Astrocyte (in vitro differentiated cells and primary cell): ENCODE measurements at regions not wholly inside any gene's neighbourhood (a gene's known extent, or its start where the extent isn't known, plus 50 kb on each side); places are given as distances from the start of the nearest gene placed in this dataset.

ENCODE experiments used
- DNase-seq: peaks from one replicate; pipeline ENCODE4 v3.0.0-alpha.2; 2010; ENCODE audit warnings: low read depth
- FAIRE-seq: peaks from 2 replicates; lab custom pipeline; 2011; peaks lifted over from hg19 to GRCh38; lab: Jason Lieb, UNC
- H2AFZ ChIP-seq: 2 replicates; pipeline ENCODE4 v1.6.0; 2012; ENCODE audit warnings: low read depth, low read length, inconsistent platforms
- H3K27ac ChIP-seq: 2 replicates; pipeline ENCODE4 v1.5.1; 2011; ENCODE audit warnings: low read depth, low read length, inconsistent platforms
- H3K27me3 ChIP-seq: 2 replicates; pipeline ENCODE4 v1.6.0; 2011; ENCODE audit warnings: low read length, inconsistent platforms; ENCODE audit not compliant: insufficient read depth
- H3K36me3 ChIP-seq: 2 replicates; pipeline ENCODE4 v1.5.1; 2011; ENCODE audit warnings: low read length, inconsistent platforms; ENCODE audit not compliant: insufficient read depth
- H3K4me1 ChIP-seq: 2 replicates; pipeline ENCODE4 v1.5.1; 2011; ENCODE audit warnings: low read length, inconsistent platforms; ENCODE audit not compliant: insufficient read depth
- H3K4me2 ChIP-seq: 2 replicates; pipeline ENCODE4 v1.6.0; 2012; ENCODE audit warnings: low read length, inconsistent platforms
- H3K4me3 ChIP-seq: 2 replicates; pipeline ENCODE4 v1.5.1; 2011; ENCODE audit warnings: low read depth, mild to moderate bottlenecking, low read length, inconsistent platforms; ENCODE audit not compliant: insufficient read depth
- H3K79me2 ChIP-seq: 2 replicates; pipeline ENCODE4 v1.6.0; 2012; ENCODE audit warnings: mild to moderate bottlenecking, low read length, inconsistent platforms; ENCODE audit not compliant: insufficient read depth
- H3K9ac ChIP-seq: 2 replicates; pipeline ENCODE4 v1.6.0; 2012; ENCODE audit warnings: mild to moderate bottlenecking, low read length, inconsistent platforms
- H3K9me3 ChIP-seq: 2 replicates; pipeline ENCODE4 v1.5.1; 2012; ENCODE audit warnings: low read depth, mild to moderate bottlenecking, low read length, inconsistent platforms; ENCODE audit not compliant: insufficient read depth
- H4K20me1 ChIP-seq: 2 replicates; pipeline ENCODE4 v1.6.0; 2012; ENCODE audit warnings: low read length, inconsistent platforms; ENCODE audit not compliant: insufficient read depth
- H3K27ac Mint-ChIP-seq: one replicate; pipeline ENCODE4 v1.8.0; 2021; ENCODE audit warnings: mild to moderate bottlenecking, mixed read lengths; ENCODE audit not compliant: unreplicated experiment
- H3K27me3 Mint-ChIP-seq: one replicate; pipeline ENCODE4 v1.8.0; 2021; ENCODE audit warnings: low read depth, mixed read lengths; ENCODE audit not compliant: unreplicated experiment
- H3K36me3 Mint-ChIP-seq: one replicate; pipeline ENCODE4 v1.8.0; 2021; ENCODE audit warnings: low read depth, mixed read lengths; ENCODE audit not compliant: unreplicated experiment
- H3K4me1 Mint-ChIP-seq: one replicate; pipeline ENCODE4 v1.8.0; 2021; ENCODE audit warnings: low read depth, mixed read lengths; ENCODE audit not compliant: unreplicated experiment
- H3K4me3 Mint-ChIP-seq: one replicate; pipeline ENCODE4 v1.8.0; 2021; ENCODE audit warnings: mild to moderate bottlenecking, moderate library complexity, mixed read lengths; ENCODE audit not compliant: unreplicated experiment
- H3K9me3 Mint-ChIP-seq: one replicate; pipeline ENCODE4 v1.8.0; 2021; ENCODE audit warnings: mild to moderate bottlenecking, mixed read lengths; ENCODE audit not compliant: unreplicated experiment
- EZH2 ChIP-seq: IDR thresholded peaks from 2 replicates; pipeline ENCODE4 v1.6.1; 2012; ENCODE audit warnings: mild to moderate bottlenecking, low read length, inconsistent platforms; ENCODE audit not compliant: insufficient read depth
- TF ChIP-seq, protein P1 (sequence below): IDR thresholded peaks from 2 replicates; pipeline ENCODE4 v1.5.1; 2011; ENCODE audit warnings: low read depth, mild to moderate bottlenecking, inconsistent platforms, low read length, moderate library complexity; ENCODE audit not compliant: insufficient read depth

DNA sequence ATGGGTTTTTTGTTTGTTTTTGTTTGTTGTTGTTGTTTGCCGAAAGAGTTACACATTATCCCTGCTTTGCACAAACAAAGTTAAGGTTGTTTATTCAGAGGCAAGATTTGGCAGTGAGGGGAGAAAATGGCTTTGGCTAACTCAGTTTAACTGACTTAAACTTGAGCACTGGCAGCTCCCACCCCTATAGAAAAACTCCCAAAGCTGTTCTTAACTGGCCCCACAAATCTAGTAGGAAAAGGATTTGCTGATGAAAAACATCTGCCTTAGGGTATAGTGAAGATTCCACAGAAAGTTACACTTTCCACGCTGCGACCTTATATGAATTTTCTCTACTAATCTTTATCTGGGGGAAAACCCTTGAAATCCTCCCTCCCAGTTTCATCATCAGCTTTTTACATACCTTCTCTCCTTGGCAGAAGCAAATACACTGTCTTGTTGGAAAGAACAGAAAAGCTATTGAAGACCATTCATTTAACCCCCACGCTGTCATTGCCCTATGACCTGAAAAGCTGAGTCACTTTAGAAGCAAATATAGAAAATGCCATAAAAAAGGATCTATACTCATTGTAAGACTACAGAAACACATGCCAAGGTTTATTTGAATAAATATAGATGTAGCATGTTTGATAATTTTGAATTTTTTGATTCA lies 551.7 kb downstream of the NR2F2 start:
- no peak overlapping the region for H3K27ac ChIP-seq
- H3K9me3 ChIP-seq: no peaks in the 10 kb centered on the region
- no peaks in the 10 kb centered on the region for H4K20me1 ChIP-seq
- Mint-ChIP-seq H3K36me3 (no peaks in the 10 kb centered on the region), H3K9me3 (no peaks in the 10 kb centered on the region), H3K4me1 (peaks cover 12% of the 10 kb centered on the region), H3K27ac (no peak overlapping the region), H3K27me3 (peaks cover 4% of the 10 kb centered on the region), H3K4me3 (no peak overlapping the region)
- no peak overlapping the region for H3K4me2 ChIP-seq
- no peak overlapping the region for H3K9ac ChIP-seq
- no peaks in the 10 kb centered on the region for H3K36me3 ChIP-seq
- no peak for DNase-seq
- H3K4me1 ChIP-seq: no peaks in the 10 kb centered on the region
- H3K4me3 ChIP-seq: no peak overlapping the region
- TF ChIP-seq, protein P1, sequence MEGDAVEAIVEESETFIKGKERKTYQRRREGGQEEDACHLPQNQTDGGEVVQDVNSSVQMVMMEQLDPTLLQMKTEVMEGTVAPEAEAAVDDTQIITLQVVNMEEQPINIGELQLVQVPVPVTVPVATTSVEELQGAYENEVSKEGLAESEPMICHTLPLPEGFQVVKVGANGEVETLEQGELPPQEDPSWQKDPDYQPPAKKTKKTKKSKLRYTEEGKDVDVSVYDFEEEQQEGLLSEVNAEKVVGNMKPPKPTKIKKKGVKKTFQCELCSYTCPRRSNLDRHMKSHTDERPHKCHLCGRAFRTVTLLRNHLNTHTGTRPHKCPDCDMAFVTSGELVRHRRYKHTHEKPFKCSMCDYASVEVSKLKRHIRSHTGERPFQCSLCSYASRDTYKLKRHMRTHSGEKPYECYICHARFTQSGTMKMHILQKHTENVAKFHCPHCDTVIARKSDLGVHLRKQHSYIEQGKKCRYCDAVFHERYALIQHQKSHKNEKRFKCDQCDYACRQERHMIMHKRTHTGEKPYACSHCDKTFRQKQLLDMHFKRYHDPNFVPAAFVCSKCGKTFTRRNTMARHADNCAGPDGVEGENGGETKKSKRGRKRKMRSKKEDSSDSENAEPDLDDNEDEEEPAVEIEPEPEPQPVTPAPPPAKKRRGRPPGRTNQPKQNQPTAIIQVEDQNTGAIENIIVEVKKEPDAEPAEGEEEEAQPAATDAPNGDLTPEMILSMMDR: no peak
- TF ChIP-seq EZH2: no peak
- no peaks in the 10 kb centered on the region for H3K27me3 ChIP-seq
- no peak for FAIRE-seq
- H2AFZ ChIP-seq: no peak overlapping the region
- H3K79me2 ChIP-seq: no peaks in the 10 kb centered on the region

DNA sequence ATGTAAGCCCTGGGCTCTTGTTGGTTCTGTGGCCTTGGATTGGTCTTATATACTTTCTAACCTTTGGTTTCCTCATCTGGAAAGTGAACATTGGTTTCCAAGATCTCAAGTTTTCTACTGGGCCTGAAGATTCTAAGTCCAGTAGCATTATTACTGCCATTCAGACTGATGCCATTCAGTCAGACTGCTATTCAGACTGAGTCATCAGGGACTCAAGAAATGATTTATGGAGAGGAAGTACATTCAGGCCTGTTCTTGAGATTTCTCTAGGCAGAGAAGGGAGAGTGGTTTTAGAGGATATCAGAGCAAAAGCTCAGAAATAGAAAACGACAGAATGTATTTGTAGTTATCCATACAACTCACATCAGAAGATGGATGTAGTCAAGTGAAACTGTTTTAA lies 557.2 kb downstream of the NR2F2 start:
- Histone ChIP-seq H3K27me3 (no peaks in the 10 kb centered on the region), H3K4me1 (no peaks in the 10 kb centered on the region), H3K36me3 (no peaks in the 10 kb centered on the region), H3K4me3 (no peak overlapping the region), H3K79me2 (no peaks in the 10 kb centered on the region), H2AFZ (no peak overlapping the region), H4K20me1 (no peaks in the 10 kb centered on the region), H3K27ac (no peak overlapping the region), H3K9me3 (no peaks in the 10 kb centered on the region), H3K4me2 (no peak overlapping the region), H3K9ac (no peak overlapping the region)
- H3K9me3 Mint-ChIP-seq: no peaks in the 10 kb centered on the region
- no peaks in the 10 kb centered on the region for H3K36me3 Mint-ChIP-seq
- peaks cover 10% of the 10 kb centered on the region for H3K4me1 Mint-ChIP-seq
- FAIRE-seq (no peak), DNase-seq (peak; percentile 3)
- peak overlapping the region; percentile 66 for H3K27ac Mint-ChIP-seq
- TF ChIP-seq EZH2: no peak
- TF ChIP-seq, protein P1: no peak
- H3K27me3 Mint-ChIP-seq: peaks cover 2% of the 10 kb centered on the region
- no peak overlapping the region for H3K4me3 Mint-ChIP-seq

DNA sequence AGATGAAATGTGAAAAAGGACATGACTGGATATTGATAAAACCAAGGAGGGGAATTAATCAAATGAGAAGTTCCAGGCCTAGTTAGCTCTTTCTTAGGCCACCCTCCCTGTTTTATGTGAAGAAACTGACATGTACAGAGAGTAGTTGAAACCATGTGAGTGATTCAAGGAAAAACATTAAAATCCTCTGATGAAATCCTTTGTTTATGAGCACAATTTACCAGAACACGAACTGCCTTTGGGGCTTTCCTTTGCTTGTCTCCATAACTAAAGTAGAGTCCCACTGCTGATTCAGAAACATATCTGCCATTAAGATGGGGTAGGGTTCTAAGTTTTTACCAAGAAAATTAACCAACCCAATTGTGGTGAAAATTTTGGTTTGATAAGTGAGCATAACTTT lies 558.3 kb downstream of the NR2F2 start:
- Mint-ChIP-seq H3K4me3 (no peak overlapping the region), H3K4me1 (peaks cover 6% of the 10 kb centered on the region), H3K9me3 (no peaks in the 10 kb centered on the region), H3K36me3 (no peaks in the 10 kb centered on the region), H3K27me3 (peaks cover 2% of the 10 kb centered on the region), H3K27ac (no peak overlapping the region)
- H3K27ac ChIP-seq: no peak overlapping the region
- no peaks in the 10 kb centered on the region for H4K20me1 ChIP-seq
- no peak for FAIRE-seq
- TF ChIP-seq EZH2: no peak
- TF ChIP-seq, protein P1: no peak
- H3K79me2 ChIP-seq: no peaks in the 10 kb centered on the region
- H3K9ac ChIP-seq: no peak overlapping the region
- no peaks in the 10 kb centered on the region for H3K9me3 ChIP-seq
- no peaks in the 10 kb centered on the region for H3K4me1 ChIP-seq
- no peak overlapping the region for H3K4me2 ChIP-seq
- no peaks in the 10 kb centered on the region for H3K27me3 ChIP-seq
- H3K4me3 ChIP-seq: no peak overlapping the region
- no peaks in the 10 kb centered on the region for H3K36me3 ChIP-seq
- H2AFZ ChIP-seq: no peak overlapping the region
- no peak for DNase-seq
